ENCODE measurements at regions not wholly inside any gene's neighbourhood (a gene's known extent, or its start where the extent isn't known, plus 50 kb on each side); places are given as distances from the start of the nearest gene placed in this dataset.

DNA sequence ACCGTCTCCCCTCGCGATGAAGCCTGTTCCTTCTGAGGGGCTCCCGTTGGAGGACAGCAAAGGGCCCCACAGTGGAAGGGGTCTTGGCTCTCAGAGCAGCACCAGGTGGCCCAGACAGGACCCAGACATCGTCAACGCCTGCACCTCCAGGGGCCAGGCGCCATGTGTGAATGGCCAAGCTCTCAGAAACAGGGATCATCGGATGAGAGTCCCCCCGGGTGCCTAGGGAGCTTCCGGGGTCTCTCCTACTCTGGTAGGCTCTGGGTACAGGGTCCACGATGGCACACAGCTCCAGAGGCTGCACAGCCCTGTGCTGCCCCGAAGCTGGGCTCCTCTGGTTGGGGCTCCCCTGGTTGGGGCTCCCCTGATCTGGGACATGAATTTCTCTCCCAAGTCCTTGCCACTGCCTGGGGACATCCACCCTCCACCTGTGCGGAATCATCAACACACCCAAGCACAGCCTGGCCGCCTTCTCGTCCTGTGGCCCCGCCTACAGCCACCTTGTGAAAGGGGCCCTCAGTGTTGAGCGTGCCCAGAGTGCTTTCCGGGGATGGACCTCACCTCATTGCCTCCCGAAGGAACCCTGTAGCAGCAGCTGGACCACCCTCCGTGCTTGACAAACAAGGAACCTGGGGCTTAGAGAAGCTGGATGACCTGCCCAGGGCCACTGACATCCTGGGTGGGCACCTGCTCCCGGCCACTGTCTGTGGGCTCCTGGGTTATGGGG lies 929.0 kb downstream of the BRD1 start:
- no peak for DNase-seq (ENCODE audit: missing footprints)
- intact Hi-C loops (cut with DNase I): no loop called here
- ATAC-seq: no peak

DNA sequence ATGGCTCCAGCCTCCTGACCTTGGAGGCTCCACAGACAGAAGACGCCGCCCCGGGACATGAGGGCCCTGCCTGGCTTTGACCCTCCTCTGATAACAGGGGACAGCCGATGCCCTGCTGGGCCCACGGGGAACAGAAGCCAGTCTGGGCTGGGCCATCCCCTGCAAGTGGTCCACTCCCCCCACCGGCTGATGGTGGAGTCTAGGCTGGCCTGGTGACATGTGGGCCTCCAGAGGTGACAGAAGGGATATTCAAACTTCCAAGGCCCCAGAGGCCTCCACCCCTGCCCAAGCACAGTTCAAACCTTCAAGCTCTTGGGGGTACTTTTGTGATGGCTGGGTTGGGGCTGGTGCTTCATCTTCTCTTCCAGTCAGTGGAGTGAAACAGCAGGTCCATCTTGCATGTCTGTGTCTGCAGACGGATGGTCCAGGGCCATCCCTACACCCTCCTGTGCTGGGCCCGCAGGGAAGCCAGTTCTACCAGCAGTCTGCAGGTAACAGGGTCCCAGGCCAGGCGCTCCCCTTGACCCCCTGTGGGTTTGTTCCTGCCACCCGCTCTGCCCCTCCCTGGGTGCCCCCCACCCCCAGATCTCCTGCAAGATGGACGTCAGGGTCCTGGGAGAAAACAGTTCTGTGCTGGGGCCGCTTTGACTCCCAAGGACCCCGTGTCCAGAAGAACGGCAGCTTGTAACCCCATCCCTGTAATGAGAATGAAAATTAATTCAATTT lies 929.9 kb downstream of the BRD1 start:
- ATAC-seq (no peak), DNase-seq (ENCODE audit: missing footprints) (no peak)
- intact Hi-C loops (cut with DNase I): no loop called here

DNA sequence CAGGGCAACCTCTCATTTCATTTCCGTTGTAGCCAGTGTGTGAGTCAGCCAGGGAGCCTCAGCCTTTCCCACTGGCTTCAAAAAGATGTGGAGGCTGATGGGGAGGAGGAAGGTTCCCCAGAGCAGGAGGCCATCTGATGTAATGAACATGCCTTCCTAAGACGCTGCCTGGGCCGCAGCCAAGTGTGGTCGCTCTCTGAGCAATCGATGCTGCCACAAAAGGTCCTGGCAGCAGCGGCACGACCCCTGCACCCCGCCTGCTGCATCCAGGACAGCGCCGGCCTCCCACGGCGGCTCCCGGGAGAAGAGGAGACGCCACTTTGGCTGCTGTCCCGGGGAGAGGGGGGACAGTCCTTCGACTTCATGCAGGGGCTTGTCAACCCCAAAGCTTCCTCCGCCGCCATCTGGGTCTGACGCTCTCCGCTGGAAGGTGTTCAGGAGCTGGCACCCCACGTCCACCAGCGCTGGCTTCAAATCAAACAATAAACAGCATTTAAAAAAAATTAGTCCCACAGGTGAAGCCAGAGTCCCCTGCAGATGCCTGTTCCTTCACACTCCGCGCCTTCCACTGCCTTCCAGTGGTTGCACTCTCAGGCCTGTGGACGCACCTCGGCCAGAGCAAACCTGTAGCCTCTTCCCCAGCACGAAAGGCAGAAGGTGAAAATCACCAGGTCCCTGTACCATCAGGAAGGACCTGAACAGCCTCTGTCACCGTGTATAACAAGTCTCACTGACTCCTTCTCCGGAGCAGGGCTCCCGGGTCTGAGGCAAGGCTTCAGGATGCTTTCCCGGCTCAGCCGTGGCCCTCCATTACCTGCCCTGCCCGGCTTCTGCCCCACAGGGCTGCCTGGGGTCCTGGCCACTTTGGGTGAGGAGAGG lies 930.7 kb downstream of the BRD1 start:
- no peak for DNase-seq (ENCODE audit: missing footprints)
- intact Hi-C loops (cut with DNase I): no loop called here
- ATAC-seq: no peak

DNA sequence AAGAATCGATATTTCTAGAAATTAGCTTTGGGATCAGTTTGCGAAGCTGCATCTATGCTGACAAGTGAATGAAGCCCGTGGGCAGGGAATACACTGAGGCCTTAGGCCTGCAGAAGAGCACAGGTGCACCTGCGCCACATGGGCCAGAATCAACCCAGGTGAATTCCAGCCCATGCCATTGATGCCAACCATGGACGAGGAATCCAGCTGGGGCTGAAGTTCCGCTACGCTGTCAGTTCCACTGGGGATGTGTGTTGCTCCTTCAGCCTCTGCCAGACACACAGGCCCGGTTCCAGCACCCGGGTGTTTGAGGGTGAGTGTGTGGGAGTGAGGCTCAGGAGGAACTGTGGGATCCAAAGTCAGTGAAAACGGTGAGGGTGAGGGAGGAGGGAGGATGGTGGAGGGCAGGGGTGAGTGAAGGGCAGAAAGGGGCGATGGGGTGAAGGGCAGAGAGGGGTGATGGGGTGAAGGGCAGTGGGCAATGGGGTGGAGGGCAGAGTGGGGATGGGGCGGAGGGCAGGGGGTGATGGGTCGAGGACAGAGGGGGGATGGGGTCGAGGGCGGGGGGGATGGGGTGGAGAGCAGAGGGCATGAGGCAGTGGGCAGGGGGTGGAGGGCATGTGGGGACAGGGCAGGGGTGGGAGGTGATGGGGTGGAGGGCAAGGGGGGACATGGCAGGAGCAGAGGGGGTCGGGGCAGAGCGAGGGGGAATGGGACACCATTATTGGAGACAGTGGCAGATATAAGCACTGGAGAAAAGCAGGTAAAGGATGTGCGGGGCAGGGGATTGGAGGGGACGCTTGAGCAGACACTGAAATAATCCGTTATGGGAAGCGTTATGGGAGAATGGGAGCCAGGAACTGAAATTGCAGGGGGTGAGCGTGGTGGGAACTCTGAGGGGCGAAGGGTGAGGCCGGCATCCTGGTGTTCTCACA lies 931.6 kb downstream of the BRD1 start:
- intact Hi-C loops (cut with DNase I): no loop called here
- DNase-seq (ENCODE audit: missing footprints): no peak
- no peak for ATAC-seq

DNA sequence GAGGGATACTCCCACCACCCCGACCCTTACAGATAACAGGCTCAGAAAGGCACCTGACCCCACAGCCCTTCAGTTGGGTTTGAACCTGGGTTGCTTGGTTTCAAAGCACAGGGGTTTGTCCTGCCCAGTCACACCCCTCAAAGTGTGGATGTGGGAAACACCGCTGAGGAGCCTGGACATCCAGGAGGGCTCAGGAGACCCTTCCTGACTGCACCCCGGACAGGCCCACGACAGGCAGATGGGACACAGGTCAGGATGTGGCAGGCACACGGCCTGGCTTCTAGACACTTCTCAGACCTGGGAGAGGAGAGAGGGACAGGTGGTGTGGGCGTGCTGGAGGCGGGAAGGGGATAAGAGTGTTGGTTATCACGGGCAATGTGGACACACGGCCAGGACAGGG lies 932.3 kb downstream of the BRD1 start:
- DNase-seq (ENCODE audit: missing footprints) (no peak), ATAC-seq (no peak)
- intact Hi-C loops (cut with DNase I): no loop called here

DNA sequence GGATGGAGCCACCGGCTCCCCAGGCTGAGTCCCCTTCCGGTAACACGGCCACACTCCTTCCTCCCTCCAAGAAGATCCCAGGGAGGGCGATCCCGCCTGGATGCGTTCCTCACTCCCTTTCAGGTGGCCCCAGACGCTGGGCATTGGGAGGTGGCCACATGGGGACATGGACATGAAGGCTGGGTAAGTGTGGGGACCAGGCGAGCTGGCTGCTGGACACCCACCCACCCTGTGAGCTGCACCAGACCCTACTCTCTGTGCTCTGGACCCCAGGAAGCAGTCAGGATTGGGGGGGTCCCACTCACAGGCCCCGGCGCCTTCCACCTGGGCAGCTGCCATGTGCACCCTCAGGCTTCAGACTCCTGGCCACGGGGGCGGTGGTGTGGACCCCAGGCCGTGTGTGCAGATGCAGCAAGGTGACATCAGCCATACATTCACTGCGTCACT lies 932.8 kb downstream of the BRD1 start:
- intact Hi-C loops (cut with DNase I): no loop called here
- ATAC-seq: no peak
- no peak for DNase-seq (ENCODE audit: missing footprints)

DNA sequence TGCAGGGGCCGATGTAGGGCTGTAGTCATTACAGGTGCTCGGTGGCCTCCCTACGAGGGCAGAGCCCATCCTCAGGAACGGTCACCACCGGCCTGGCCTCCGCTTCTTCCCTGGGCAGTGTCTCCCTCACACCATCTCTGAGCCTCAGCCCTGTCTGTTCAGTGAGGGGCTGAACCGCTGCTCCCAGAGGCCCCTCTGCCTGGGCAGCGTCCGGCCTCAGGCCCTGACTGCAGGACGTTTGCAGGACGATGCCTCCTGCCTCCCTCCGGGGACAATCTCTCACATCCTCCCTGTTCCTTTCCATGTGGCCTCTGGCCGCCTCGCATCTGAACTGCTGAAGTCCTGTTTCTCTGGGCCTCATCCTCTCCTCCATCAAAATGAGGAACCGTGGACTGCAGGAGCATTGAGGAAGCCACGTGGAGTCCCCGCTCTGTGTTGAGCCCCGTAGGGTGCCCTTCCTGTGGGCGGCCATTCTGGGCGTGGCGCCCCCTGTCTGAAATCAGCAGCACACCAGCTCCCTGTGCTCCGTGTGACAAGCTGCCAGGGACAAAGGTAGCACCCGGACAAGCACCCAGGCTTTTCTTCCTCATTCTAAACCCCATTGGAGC lies 933.5 kb downstream of the BRD1 start:
- DNase-seq (ENCODE audit: missing footprints): no peak
- no peak for ATAC-seq
- intact Hi-C loops (cut with DNase I): no loop called here

DNA sequence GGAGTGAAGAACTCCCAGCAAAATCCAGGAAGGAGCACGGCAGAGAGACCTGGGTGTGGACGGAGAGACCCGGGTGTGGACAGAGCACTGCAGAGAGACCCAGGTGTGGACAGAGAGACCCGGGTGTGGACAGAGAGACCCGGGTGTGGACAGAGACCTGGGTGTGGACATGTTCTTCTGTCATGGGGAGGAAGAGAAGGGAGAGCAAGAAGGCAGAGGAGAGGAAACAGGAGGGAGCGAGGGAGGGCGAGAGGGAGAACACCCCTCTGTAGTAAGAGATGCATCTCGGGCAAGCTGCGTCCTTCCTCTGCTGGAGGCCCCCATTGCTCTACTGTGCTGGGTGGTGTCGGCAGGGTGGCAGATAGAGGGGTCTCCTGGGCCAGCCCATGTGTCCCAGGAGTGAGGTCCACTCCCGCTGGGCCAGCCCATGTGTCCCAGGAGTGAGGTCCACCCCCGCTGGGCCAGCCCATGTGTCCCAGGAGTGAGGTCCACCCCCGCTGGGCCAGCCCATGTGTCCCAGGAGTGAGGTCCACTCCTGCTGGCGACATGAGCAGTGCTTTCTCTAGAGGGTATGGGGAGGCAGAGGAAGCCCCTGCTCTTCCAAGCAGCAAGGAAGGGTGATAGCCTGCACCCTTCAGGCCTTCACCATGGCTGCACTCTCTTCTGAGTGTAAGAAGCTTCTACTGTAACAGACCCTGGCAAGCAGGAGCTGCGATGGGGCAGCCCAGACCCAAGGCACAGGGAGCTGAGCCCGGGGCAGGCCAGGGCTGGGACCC lies 934.2 kb downstream of the BRD1 start:
- DNase-seq (ENCODE audit: missing footprints) (no peak), ATAC-seq (no peak)
- intact Hi-C loops (cut with DNase I): no loop called here

DNA sequence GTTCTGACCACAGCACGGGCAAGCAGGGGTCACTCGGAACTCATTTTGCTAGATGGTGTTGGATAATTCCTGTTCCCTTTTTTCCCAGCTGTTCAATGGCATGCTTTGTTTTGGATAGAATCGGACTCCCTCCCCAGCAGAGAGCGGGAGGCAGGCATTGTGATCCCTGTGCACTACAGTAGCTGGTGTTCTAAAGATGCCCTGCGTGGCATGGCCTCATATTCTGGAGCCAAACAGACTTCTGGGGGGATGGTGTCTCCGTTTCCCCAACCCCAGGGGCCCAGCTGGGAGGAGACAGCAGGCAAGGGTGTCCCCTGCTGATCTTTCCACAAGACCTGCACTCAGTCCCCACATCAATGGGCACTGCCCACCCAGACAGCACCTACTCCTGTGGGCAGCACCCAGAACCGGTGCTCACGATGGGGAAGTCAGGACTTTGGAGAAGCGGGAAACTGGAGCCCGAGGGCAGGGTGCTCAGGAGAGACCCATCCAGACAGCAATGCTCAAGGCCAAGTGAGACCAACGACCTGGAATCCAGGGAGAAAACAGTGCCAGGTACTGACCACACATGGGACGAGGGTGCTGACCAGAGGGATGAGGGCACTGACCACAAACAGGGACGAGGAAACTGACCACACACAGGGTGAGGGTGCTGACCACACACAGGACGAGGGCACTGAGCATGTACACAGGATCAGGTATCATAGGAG lies 934.9 kb downstream of the BRD1 start:
- intact Hi-C loops (cut with DNase I): no loop called here
- DNase-seq (ENCODE audit: missing footprints) (peak; percentile 56), ATAC-seq (no peak)

DNA sequence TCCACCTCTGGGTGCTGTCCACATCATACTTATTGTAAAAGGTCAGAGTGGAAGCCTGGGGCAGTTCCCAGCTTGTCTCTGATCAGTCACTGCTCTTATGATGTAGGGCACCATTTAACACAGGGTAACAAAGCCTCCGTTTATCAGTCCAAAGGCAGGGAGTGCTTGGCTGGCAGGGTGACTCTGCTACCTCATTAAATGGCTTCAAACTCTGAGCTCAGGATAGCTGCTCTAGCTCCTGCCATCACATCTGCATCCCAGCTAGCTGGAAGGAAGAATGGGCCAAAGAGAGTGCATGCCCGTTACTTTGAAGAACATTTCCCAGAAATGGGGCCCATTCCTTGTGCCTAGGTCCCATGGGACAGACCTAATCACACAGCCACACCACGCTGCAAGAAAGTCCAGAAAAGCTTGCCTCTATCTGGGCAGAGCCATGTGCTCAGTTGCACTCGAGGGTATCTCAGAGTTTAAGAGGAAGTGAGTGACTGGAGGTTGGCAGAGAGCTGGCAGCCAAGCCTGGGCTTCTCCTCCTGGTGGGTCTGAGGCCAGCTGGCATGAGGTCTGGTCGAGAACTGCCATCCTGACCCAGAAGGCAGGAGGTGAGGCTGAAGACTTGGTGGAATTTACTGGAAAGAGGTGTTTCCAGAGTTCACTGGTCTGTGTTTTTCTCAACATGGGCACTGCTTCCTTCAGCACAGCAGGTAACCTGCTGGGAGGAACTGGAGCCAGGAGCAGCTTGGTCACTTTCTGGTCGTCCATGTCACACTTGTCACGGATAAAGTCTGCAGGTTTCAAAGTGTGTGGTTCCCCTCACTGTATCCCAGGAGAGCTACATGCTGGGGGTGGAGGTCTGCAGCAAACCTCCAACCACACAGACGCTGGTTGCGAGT lies 935.7 kb downstream of the BRD1 start:
- ATAC-seq (no peak), DNase-seq (ENCODE audit: missing footprints) (peak; percentile 39)
- intact Hi-C loops (cut with DNase I): no loop called here

DNA sequence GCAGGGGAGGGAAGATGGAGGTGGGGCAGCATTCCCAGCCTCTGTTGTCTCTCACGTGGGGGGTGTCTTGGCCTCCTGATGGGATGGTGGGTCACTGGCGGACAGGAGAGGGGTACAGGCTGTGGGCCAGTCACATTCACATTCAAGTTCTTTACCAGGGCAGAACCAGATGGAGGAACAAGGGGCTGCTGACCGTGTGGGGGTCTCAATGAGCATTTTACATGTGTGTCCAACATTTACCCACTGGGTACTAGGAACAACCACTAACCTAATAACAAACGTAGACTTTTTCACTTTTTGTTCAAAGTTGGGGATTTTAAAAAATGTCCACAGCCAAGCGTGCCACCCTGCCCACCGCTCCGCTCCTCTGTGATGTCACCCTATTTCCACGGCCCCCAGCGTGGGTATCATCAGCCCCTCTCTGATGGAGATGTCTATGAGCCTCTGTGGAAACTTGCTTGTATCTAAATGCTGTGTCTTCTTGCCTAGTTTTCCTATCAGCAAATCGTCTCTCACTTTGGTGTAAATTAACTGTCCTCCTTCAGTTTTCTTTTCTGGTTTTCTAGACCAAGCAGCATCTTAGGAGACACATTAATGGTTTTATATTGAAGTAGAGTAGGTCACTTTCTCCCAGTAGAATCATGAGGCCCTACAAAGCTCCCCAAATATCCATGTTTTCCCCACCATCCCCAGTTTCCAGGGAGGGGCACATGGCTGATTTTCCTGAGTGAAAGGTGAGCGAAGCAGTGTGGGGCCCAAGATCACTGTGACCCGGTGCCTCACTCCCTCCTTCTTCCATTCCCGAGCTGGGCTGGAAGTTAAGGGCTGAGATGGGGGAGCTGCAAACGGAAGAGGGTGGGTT lies 936.7 kb downstream of the BRD1 start:
- ATAC-seq (no peak), DNase-seq (ENCODE audit: missing footprints) (no peak)
- intact Hi-C loops (cut with DNase I): no loop called here

DNA sequence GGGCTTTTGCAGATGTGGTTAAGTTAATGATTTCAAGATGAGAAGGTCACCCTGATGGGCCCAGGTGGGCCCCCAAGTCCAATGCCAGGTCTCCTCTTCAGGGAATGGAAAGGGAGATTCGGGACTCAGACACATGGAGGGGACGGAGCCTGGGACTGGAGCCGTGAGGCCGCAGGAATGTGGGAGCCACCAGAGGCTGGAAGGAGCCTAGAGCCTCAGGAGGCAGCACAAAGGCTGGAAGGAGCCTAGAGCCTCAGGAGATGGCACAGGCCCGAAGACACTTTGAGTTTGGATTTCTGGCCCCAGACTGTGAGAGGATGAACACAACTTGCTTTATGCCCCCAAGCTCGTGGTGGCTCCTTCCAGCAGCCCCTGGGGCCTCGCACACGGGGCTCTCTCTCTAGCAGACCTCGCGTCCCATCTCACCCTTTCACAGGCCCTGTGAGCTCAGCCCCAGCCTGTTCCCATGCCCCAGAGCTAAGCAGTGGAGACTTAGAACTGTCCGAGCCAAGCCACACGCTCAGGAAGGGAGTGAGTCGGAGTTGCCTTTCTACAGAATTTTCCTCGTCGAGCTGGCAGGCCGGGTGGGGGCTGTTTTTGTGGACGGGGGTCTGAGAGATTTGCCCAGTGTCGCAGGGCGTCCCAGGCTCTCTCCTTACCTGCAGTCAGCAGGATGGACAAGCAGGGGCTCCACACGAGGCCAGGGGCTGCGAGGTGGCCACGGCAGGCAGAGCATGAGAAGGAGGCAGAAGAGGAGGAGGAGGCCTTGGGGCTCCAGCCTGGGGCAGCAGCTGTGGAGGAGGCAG lies 937.6 kb downstream of the BRD1 start:
- peak; percentile 37 for DNase-seq (ENCODE audit: missing footprints)
- intact Hi-C loops (cut with DNase I): no loop called here
- ATAC-seq: no peak

DNA sequence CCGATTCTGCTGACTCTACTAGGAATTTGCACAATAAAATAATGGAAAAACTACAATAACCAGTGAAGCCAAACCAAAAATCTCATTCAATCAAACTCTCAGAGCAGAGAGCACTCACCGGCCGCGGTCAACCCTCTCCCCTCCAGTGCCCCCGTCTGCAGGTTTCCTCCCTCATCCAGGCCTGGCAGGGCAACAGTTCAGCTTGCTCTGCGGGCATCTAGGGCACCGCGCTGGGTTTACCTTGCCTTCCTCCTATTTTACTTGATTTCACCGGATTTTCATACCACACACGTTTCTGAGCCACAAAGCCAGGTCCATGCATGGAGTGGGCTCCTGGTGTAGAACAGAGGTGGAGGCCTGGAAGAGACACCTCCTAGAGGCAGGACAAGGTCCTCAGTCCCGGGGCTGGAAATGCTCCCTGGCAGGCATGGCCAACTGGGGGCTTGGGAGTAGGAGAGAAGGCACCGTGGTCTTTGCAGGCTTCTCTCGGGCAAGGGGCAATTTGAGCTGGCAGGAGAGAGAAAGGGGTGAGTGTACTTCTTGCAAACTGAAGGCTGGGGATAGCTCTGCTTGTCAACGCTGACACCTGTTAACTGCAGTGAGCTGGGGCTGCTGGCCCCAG lies 938.4 kb downstream of the BRD1 start:
- intact Hi-C loops (cut with DNase I): no loop called here
- ATAC-seq (no peak), DNase-seq (ENCODE audit: missing footprints) (peak; percentile 40)

All from Right ventricle myocardium inferior (tissue), 1 donor.